WTC11 (cell line): ENCODE measurements at regions not wholly inside any gene's neighbourhood (a gene's known extent, or its start where the extent isn't known, plus 50 kb on each side); places are given as distances from the start of the nearest gene placed in this dataset.

Source experiments
- ATAC-seq: fragments of 200-7000 bp; cut with Tn5 transposase; 2 replicates; pipeline ENCODE4 v1.10.0; 2021; ENCODE audit warnings: mild to moderate bottlenecking, moderate library complexity
- CTCF ChIA-PET: fragments of 300-600 bp; sonication (Branson Sonifier 250); formaldehyde crosslinking; loops from one replicate; lab custom pipeline; 2021; ENCODE audit warnings: antibody characterized with exemption; lab: Charles Lee
- POLR2A ChIA-PET: fragments of 350-600 bp; sonication (Branson Sonifier 250); formaldehyde crosslinking; loops from one replicate; lab custom pipeline; 2021; ENCODE audit warnings: antibody characterized with exemption; lab: Charles Lee
- DNase-seq: peaks from one replicate; pipeline ENCODE4 v3.0.0; 2021; ENCODE audit warnings: low spot score
- H3K27ac Mint-ChIP-seq: 2 replicates; pipeline ENCODE4 v1.8.0; 2021; ENCODE audit warnings: mixed read lengths
- H3K27me3 Mint-ChIP-seq: 2 replicates; pipeline ENCODE4 v1.8.0; 2021; ENCODE audit warnings: low read depth, mild to moderate bottlenecking, moderate library complexity, mixed read lengths
- H3K36me3 Mint-ChIP-seq: 2 replicates; pipeline ENCODE4 v1.8.0; 2021; ENCODE audit warnings: mixed read lengths
- H3K4me1 Mint-ChIP-seq: 2 replicates; pipeline ENCODE4 v1.8.0; 2022; ENCODE audit warnings: mixed read lengths
- H3K4me3 Mint-ChIP-seq: 2 replicates; pipeline ENCODE4 v1.8.0; 2021; ENCODE audit warnings: mild to moderate bottlenecking, moderate library complexity, mixed read lengths
- H3K9me3 Mint-ChIP-seq: 2 replicates; pipeline ENCODE4 v1.8.0; 2021; ENCODE audit warnings: mixed read lengths
- CREM ChIP-seq: sonication (generic); formaldehyde crosslinking; IDR thresholded peaks from 2 replicates; pipeline ENCODE4 v1.8.1; 2022; ENCODE audit warnings: mild to moderate bottlenecking, missing genetic modification reagents, moderate library complexity
- JAZF1 ChIP-seq: fragments of 250-450 bp; sonication (Bioruptor Pico); IDR thresholded peaks from 2 replicates; pipeline ENCODE4 v1.9.0; 2021; ENCODE audit warnings: moderate library complexity, mild to moderate bottlenecking, inconsistent platforms
- OVOL2 ChIP-seq: fragments of 250-450 bp; sonication (Bioruptor Pico); IDR thresholded peaks from 2 replicates; pipeline ENCODE4 v1.9.0; 2021; ENCODE audit warnings: mild to moderate bottlenecking, borderline replicate concordance
- SMAD3 ChIP-seq: sonication (generic); formaldehyde crosslinking; IDR thresholded peaks from 2 replicates; pipeline ENCODE4 v1.8.0; 2022; ENCODE audit warnings: missing genetic modification reagents, mild to moderate bottlenecking, borderline replicate concordance
- ZNF416 ChIP-seq: fragments of 250-450 bp; sonication (Bioruptor Pico); IDR thresholded peaks from 2 replicates; pipeline ENCODE4 v1.9.0; 2021; ENCODE audit warnings: mild to moderate bottlenecking, inconsistent platforms
- ZNF671 ChIP-seq: fragments of 250-450 bp; sonication (Bioruptor Pico); IDR thresholded peaks from 2 replicates; pipeline ENCODE4 v1.8.0; 2021; ENCODE audit warnings: mild to moderate bottlenecking
- TF ChIP-seq, protein P1 (sequence below): sonication (generic); formaldehyde crosslinking; IDR thresholded peaks from 2 replicates; pipeline ENCODE4 v1.8.1; 2023; ENCODE audit warnings: mild to moderate bottlenecking, missing genetic modification reagents
- TF ChIP-seq, protein P2 (sequence below): sonication (generic); formaldehyde crosslinking; IDR thresholded peaks from 2 replicates; pipeline ENCODE4 v1.8.1; 2022; ENCODE audit warnings: mild to moderate bottlenecking, missing genetic modification reagents, moderate library complexity, borderline replicate concordance
- TF ChIP-seq, protein P3 (sequence below): fragments of 250-450 bp; sonication (Bioruptor Pico); IDR thresholded peaks from 2 replicates; pipeline ENCODE4 v1.9.0; 2021; ENCODE audit warnings: mild to moderate bottlenecking
- TF ChIP-seq, protein P4 (sequence below): sonication (generic); formaldehyde crosslinking; IDR thresholded peaks from 2 replicates; pipeline ENCODE4 v1.8.0; 2022; ENCODE audit warnings: missing genetic modification reagents
- TF ChIP-seq, protein P5 (sequence below): fragments of 250-450 bp; sonication (Bioruptor Pico); conservative IDR thresholded peaks from 2 replicates; pipeline ENCODE4 v1.9.0; 2021; ENCODE audit warnings: mild to moderate bottlenecking
- TF ChIP-seq, protein P6 (sequence below): sonication (generic); formaldehyde crosslinking; IDR thresholded peaks from 2 replicates; pipeline ENCODE4 v1.8.1; 2023; ENCODE audit warnings: mild to moderate bottlenecking, missing genetic modification reagents
- TF ChIP-seq, protein P7 (sequence below): sonication (generic); formaldehyde crosslinking; IDR thresholded peaks from 2 replicates; pipeline ENCODE4 v1.8.0; 2023; ENCODE audit warnings: missing genetic modification reagents, mild to moderate bottlenecking, borderline replicate concordance
- TF ChIP-seq, protein P8 (sequence below): sonication (generic); formaldehyde crosslinking; IDR thresholded peaks from 2 replicates; pipeline ENCODE4 v1.8.1; 2022; ENCODE audit warnings: low read depth, missing genetic modification reagents, borderline replicate concordance

DNA sequence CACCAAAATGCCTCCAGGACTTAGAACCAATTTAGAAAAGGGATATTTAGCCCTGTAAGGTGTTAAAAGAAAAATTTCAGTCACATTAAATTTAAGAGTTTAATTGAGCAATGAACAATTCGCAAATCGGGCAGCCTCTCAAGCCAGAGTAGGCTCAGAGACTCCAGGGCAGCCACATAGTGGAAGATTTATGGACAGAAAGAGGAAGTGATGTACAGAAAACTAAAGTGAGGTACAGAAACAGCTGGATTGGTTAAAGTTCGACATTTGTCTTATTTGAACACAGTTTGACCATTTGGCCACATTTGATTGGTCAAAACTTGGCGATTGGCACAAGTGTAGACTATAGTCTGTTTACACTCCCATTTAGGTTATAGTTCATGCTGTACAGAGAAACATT lies 525.9 kb upstream of the ZNF608 start:
- ATAC-seq, result no peak
- no peaks in the 10 kb centered on the region for H3K27me3 Mint-ChIP-seq
- CTCF ChIA-PET, result no interaction called here

More for the DNA sequence above, 525.9 kb upstream of the ZNF608 start:
- POLR2A ChIA-PET, result no interaction called here
- Mint-ChIP-seq H3K4me3 (no peak overlapping the region), H3K36me3 (no peaks in the 10 kb centered on the region), H3K27ac (no peak overlapping the region), H3K9me3 (0 out of 2 replicates have a peak, but pooled peaks cover 3% of the 10 kb centered on the region), H3K4me1 (peaks cover 30% of the 10 kb centered on the region)
- DNase-seq, result no peak
- TF ChIP-seq, protein P1, sequence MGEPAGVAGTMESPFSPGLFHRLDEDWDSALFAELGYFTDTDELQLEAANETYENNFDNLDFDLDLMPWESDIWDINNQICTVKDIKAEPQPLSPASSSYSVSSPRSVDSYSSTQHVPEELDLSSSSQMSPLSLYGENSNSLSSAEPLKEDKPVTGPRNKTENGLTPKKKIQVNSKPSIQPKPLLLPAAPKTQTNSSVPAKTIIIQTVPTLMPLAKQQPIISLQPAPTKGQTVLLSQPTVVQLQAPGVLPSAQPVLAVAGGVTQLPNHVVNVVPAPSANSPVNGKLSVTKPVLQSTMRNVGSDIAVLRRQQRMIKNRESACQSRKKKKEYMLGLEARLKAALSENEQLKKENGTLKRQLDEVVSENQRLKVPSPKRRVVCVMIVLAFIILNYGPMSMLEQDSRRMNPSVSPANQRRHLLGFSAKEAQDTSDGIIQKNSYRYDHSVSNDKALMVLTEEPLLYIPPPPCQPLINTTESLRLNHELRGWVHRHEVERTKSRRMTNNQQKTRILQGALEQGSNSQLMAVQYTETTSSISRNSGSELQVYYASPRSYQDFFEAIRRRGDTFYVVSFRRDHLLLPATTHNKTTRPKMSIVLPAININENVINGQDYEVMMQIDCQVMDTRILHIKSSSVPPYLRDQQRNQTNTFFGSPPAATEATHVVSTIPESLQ (CRISPR knock-in tag), result no peak
- TF ChIP-seq, protein P2, sequence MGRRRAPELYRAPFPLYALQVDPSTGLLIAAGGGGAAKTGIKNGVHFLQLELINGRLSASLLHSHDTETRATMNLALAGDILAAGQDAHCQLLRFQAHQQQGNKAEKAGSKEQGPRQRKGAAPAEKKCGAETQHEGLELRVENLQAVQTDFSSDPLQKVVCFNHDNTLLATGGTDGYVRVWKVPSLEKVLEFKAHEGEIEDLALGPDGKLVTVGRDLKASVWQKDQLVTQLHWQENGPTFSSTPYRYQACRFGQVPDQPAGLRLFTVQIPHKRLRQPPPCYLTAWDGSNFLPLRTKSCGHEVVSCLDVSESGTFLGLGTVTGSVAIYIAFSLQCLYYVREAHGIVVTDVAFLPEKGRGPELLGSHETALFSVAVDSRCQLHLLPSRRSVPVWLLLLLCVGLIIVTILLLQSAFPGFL (CRISPR knock-in tag), result no peak
- TF ChIP-seq, protein P3, sequence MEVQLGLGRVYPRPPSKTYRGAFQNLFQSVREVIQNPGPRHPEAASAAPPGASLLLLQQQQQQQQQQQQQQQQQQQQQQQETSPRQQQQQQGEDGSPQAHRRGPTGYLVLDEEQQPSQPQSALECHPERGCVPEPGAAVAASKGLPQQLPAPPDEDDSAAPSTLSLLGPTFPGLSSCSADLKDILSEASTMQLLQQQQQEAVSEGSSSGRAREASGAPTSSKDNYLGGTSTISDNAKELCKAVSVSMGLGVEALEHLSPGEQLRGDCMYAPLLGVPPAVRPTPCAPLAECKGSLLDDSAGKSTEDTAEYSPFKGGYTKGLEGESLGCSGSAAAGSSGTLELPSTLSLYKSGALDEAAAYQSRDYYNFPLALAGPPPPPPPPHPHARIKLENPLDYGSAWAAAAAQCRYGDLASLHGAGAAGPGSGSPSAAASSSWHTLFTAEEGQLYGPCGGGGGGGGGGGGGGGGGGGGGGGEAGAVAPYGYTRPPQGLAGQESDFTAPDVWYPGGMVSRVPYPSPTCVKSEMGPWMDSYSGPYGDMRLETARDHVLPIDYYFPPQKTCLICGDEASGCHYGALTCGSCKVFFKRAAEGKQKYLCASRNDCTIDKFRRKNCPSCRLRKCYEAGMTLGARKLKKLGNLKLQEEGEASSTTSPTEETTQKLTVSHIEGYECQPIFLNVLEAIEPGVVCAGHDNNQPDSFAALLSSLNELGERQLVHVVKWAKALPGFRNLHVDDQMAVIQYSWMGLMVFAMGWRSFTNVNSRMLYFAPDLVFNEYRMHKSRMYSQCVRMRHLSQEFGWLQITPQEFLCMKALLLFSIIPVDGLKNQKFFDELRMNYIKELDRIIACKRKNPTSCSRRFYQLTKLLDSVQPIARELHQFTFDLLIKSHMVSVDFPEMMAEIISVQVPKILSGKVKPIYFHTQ (CRISPR knock-in tag), result no peak
- TF ChIP-seq JAZF1 (CRISPR knock-in tag), result no peak
- TF ChIP-seq, protein P4, sequence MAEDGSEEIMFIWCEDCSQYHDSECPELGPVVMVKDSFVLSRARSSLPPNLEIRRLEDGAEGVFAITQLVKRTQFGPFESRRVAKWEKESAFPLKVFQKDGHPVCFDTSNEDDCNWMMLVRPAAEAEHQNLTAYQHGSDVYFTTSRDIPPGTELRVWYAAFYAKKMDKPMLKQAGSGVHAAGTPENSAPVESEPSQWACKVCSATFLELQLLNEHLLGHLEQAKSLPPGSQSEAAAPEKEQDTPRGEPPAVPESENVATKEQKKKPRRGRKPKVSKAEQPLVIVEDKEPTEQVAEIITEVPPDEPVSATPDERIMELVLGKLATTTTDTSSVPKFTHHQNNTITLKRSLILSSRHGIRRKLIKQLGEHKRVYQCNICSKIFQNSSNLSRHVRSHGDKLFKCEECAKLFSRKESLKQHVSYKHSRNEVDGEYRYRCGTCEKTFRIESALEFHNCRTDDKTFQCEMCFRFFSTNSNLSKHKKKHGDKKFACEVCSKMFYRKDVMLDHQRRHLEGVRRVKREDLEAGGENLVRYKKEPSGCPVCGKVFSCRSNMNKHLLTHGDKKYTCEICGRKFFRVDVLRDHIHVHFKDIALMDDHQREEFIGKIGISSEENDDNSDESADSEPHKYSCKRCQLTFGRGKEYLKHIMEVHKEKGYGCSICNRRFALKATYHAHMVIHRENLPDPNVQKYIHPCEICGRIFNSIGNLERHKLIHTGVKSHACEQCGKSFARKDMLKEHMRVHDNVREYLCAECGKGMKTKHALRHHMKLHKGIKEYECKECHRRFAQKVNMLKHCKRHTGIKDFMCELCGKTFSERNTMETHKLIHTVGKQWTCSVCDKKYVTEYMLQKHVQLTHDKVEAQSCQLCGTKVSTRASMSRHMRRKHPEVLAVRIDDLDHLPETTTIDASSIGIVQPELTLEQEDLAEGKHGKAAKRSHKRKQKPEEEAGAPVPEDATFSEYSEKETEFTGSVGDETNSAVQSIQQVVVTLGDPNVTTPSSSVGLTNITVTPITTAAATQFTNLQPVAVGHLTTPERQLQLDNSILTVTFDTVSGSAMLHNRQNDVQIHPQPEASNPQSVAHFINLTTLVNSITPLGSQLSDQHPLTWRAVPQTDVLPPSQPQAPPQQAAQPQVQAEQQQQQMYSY (CRISPR knock-in tag), result no peak
- TF ChIP-seq, protein P5, sequence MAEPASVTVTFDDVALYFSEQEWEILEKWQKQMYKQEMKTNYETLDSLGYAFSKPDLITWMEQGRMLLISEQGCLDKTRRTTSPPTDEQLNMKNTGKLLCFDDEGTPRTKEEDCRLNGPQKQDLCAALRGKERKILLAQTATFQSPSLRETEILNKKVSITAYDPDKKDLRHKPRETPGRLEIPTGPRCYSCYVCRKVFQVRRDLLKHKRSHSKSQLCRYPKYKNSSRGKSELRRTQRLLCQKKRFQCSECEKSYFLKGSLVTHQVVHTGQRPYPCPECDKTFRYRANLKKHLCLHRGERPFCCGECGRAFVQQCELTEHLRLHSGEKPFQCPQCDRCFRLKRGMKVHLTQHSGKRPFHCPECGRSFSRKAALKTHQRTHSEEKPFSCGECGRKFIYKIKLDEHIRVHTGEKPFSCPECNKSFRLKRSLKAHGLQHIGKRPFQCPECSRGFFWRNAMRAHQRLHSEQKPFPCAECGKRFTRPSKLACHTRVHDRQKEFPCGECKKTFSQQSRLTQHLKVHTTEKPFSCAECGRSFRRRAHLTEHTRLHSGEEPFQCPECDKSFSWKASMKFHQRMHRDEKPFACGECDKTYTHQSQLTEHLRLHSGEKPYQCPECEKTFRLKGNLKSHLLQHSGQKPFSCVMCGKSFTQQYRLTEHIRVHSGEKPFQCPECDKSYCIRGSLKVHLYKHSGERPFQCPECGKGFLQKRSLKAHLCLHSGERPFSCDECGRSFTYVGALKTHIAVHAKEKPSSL (CRISPR knock-in tag), result no peak
- no peak for TF ChIP-seq ZNF416 (CRISPR knock-in tag)
- TF ChIP-seq, protein P6, sequence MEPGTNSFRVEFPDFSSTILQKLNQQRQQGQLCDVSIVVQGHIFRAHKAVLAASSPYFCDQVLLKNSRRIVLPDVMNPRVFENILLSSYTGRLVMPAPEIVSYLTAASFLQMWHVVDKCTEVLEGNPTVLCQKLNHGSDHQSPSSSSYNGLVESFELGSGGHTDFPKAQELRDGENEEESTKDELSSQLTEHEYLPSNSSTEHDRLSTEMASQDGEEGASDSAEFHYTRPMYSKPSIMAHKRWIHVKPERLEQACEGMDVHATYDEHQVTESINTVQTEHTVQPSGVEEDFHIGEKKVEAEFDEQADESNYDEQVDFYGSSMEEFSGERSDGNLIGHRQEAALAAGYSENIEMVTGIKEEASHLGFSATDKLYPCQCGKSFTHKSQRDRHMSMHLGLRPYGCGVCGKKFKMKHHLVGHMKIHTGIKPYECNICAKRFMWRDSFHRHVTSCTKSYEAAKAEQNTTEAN, result no peak
- TF ChIP-seq OVOL2 (CRISPR knock-in tag), result no peak
- TF ChIP-seq, protein P7, sequence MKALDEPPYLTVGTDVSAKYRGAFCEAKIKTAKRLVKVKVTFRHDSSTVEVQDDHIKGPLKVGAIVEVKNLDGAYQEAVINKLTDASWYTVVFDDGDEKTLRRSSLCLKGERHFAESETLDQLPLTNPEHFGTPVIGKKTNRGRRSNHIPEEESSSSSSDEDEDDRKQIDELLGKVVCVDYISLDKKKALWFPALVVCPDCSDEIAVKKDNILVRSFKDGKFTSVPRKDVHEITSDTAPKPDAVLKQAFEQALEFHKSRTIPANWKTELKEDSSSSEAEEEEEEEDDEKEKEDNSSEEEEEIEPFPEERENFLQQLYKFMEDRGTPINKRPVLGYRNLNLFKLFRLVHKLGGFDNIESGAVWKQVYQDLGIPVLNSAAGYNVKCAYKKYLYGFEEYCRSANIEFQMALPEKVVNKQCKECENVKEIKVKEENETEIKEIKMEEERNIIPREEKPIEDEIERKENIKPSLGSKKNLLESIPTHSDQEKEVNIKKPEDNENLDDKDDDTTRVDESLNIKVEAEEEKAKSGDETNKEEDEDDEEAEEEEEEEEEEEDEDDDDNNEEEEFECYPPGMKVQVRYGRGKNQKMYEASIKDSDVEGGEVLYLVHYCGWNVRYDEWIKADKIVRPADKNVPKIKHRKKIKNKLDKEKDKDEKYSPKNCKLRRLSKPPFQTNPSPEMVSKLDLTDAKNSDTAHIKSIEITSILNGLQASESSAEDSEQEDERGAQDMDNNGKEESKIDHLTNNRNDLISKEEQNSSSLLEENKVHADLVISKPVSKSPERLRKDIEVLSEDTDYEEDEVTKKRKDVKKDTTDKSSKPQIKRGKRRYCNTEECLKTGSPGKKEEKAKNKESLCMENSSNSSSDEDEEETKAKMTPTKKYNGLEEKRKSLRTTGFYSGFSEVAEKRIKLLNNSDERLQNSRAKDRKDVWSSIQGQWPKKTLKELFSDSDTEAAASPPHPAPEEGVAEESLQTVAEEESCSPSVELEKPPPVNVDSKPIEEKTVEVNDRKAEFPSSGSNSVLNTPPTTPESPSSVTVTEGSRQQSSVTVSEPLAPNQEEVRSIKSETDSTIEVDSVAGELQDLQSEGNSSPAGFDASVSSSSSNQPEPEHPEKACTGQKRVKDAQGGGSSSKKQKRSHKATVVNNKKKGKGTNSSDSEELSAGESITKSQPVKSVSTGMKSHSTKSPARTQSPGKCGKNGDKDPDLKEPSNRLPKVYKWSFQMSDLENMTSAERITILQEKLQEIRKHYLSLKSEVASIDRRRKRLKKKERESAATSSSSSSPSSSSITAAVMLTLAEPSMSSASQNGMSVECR (CRISPR knock-in tag), result no peak
- TF ChIP-seq ZNF671, result no peak
- TF ChIP-seq, protein P8, sequence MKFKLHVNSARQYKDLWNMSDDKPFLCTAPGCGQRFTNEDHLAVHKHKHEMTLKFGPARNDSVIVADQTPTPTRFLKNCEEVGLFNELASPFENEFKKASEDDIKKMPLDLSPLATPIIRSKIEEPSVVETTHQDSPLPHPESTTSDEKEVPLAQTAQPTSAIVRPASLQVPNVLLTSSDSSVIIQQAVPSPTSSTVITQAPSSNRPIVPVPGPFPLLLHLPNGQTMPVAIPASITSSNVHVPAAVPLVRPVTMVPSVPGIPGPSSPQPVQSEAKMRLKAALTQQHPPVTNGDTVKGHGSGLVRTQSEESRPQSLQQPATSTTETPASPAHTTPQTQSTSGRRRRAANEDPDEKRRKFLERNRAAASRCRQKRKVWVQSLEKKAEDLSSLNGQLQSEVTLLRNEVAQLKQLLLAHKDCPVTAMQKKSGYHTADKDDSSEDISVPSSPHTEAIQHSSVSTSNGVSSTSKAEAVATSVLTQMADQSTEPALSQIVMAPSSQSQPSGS (CRISPR knock-in tag), result no peak
- TF ChIP-seq CREM, result no peak
- TF ChIP-seq SMAD3 (CRISPR knock-in tag), result no peak
